C1 segment of cervical spinal cord (tissue), 14 donors: ENCODE measurements at regions not wholly inside any gene's neighbourhood (a gene's known extent, or its start where the extent isn't known, plus 50 kb on each side); places are given as distances from the start of the nearest gene placed in this dataset.
A peak's percentile ranks its signal among the peaks of the same experiment; 100 is the strongest.
"Not testable (repeated sequence)": the region's sequence is repeated elsewhere in the genome, so short reads cannot be mapped to it uniquely, and the experiment has no call there.

Experiments
- DNase-seq, 14 donors: peaks; one replicate each; lab custom pipeline; 2025; lab: John Stamatoyannopoulos, UW

GRCh38 chr2:175872721-175873120 lies 129.3 kb downstream of the LNPK start:
- no peak for DNase-seq

GRCh38 chr2:175872005-175872348 lies 130.1 kb downstream of the LNPK start:
- no peak for DNase-seq

DNA sequence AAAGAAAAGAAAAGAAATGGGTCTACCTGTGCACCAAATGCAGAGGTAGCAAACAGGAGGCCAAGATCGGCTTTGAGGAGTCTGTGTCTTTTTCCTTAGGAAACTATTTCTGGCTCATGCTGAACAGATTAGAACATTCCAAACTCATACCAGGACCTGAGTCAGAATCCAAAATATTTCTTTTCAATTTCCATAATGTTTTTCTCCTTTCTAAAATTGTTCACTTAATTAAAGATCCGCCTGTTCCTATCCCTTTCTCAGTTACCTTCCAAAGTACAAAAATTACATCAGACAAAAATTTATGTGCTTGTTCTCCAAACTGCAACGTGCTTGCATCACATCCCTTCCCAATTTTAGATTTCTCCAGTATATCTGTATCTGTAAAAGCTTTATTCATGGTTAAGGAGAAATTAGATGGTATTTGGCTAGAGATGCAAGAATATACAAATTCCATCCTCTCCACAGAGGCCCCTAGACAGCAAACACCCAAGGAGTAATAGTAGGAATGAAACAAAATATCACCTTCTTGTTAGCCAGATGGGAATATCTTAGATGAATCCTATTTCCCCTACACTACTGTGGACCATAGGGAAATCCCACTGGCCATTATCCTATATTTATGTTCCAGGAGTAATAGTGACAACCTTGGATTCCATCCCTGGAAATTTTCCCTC lies 130.6 kb downstream of the LNPK start:
- DNase-seq = no peak

GRCh38 chr2:175865716-175866115 lies 136.4 kb downstream of the LNPK start:
- DNase-seq = no peak

DNA sequence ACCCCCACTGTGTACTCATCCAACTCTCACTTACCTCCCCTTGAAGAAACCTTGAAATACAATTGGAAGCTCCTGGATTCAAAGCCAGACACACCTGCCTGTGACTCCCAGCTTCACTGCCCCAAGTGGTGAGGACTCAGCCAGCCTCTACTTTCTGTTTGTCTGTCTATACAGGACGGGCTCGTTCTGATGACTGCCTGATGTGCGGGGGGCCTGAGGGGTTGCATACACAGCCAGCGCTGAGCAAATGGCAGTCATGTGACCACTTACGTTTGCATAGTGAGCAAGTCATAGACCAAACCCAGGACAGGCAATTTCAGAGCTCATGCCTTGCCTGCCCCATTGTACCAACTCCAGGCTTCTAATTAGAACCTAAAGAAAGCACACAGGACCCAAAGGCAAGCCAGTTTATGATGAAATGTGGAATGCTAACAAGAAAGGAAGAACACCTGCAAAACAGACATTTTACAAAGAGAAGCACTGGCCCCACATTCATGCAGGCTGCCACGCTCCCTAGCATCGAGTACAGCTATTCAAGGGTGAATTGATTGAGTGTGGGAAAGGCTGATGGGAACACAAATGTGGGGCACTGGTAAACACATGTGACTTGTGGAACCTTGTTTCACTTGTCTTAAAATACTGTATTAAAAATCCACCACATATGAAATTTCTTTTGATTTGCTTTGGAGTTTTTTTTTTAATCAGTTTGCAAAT lies 137.8 kb downstream of the LNPK start:
- DNase-seq = no peak

GRCh38 chr2:175861958-175862357 lies 140.1 kb downstream of the LNPK start:
- peak in 5 of 14 donors; percentile 4 to 15 (median 5) for DNase-seq

DNA sequence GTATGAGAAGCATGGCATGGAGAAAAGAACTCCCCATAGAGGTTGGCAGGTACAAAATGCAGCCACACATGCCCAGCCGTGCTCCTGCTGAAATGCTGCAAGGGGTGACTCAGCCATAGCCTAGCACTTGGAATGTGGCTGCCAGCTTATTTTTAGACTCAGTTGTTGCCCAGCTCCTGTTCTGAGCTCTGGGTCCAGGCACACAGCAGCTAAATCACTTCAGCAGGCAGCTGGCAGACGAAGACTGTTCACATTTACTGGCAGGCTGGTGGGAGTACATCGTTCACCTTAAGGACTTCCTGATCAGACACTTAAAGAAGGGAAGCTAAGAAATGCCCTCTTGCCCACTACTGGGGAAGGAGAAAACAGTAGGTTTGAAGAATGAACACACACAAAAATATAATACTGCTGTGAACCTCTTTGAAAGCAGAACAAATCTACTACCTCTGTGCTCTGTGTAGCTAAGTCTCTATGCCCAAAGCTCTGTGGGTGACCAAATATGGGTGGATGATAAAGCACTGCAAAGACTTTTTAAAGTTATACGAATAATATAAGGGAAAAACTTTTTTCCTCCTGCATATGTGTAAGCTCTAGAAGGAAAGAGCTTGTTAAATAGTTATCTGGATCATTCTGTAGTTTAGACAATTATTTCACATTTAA lies 146.1 kb downstream of the LNPK start:
- peak in 8 of 14 donors; percentile 7 to 67 (median 21) for DNase-seq

GRCh38 chr2:175855236-175855635 lies 146.8 kb downstream of the LNPK start:
- no peak for DNase-seq

DNA sequence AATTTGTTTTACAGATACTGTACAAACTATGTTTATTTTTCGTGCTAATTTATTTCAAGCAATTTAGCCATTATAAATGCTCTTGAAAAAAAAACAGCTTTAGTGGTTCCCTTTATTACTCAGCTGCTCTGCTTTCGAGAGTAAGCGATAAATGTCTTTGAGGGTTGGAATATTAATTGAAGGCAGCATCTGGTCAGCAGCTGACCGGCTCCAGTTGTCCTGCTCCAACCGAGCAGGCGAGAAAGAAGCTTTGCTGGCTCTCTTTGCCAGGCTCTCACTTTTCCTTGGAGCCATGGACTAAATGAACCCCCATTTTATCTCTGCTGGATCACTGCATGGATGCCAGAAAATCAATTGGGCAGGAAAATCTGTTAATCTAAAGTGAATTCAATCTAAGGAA lies 147.4 kb downstream of the LNPK start:
- no peak for DNase-seq

- no peak for DNase-seq
Measured at GRCh38 chr2:175854129-175854528, 147.9 kb downstream of the LNPK start.

GRCh38 chr2:175853616-175853890 lies 148.5 kb downstream of the LNPK start:
- DNase-seq = no peak

DNA sequence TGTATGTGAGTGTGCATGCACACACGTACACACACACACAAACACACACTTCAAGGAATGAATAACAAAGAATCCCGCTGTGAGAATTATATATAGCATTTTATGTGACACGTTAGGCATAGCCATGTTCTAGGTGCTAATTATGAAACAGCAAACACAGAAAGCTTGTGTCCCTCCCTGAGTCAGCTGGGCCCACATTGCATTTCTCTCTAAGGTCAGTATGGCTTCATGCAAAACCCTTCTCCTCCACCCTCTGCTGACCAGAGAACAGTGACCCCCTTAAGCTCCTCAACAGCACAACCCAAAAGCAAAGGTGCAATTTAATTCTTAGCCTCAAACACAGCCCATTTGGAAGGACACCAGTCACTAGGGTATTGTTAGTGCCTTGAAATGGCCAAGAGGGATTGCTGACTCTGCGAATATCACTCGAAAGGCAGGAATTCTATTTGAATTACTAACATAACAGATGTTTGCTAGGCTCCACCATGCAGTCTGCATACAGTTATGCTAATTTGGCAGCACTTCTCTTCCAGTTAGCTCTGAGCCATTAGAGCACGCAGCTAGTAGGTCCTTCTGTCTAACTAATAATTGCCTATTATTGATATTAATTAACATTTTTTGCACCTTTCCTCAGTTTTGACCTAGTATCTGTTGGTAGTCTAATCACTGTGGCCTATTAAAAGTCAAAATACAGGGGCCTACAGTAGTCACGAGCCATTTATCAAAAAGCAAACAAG lies 149.0 kb downstream of the LNPK start:
- DNase-seq = no peak

DNA sequence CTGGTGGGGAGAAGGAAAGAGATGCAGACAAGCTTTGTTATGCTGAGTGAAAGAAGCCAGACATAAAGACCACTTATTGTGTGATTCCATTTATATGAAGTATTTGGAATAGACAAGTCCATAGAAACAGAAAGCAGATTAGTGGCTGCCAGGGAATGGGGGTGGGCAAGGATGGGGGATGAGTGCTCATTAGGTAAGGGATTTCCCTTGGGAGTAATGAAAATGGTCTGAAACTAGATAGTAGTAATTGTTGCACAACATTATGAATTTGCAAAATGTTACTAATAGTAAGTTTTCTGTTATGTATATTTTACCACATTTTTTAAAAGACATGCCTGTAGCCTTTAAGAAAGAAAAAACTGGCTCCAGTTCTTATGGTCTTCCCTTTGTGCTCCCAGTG lies 154.9 kb downstream of the LNPK start:
- no peak for DNase-seq

DNA sequence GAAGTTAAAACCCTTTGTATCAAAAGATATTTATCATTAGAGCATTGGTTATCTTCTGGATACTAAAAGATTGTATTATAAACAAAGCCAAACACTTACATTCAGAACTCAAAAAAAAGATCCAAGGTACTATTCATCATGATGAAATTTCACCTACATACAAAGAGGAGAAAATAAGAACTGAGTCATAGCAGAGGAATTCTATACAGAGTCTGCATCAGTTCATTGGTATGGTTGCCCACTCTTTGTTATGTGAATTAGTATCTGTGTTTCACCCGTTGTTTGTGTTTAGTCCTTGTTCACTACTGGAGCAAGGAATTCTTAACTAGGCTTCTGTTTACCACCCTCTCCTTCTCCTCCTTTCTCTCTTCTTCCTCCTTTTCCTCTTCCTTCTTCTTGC lies 157.9 kb downstream of the LNPK start:
- no peak for DNase-seq

GRCh38 chr2:175843625-175844024 lies 158.4 kb downstream of the LNPK start:
- DNase-seq = no peak

GRCh38 chr2:175842996-175843395 lies 159.1 kb downstream of the LNPK start:
- no peak for DNase-seq

- not testable (repeated sequence) for DNase-seq
Measured at GRCh38 chr2:175840765-175841164, 161.3 kb downstream of the LNPK start.

DNA sequence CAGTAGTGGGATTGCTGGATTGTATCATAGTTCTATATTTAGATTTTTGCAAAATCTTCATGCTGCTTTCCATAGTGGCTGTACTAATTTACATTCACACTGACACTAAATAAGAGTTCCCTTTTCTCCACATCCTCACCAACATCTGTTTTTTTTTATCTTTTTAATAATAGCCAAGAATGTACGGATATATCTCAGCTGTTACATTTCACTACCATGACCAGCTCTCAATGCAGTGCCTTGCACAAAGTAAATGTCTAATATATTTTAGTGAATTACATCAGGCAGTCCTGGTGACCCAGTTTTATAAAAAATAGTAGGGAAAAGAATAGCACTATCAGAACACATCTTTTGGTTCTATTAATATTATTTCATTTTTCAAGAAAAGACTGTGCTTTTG lies 161.8 kb downstream of the LNPK start:
- no peak for DNase-seq

DNA sequence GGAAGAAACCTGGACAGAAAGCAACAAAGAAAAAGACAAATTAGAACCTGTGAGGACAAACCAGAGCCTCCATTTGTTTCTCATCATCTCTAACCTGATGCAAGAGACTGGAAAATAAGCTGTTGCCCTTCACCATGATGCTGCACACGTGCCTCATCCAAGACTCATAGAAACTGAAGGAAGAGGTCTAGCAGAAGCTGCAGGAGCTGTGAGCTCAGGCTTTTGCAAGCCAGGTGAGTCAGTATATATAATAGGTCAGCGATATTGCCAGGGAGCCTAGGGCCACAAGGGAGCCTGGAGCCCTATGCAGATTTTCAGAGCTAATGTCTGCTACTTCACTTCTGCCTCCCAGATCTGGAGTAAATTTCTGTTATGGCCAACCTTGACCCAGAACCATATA lies 163.1 kb downstream of the LNPK start:
- DNase-seq = no peak

DNA sequence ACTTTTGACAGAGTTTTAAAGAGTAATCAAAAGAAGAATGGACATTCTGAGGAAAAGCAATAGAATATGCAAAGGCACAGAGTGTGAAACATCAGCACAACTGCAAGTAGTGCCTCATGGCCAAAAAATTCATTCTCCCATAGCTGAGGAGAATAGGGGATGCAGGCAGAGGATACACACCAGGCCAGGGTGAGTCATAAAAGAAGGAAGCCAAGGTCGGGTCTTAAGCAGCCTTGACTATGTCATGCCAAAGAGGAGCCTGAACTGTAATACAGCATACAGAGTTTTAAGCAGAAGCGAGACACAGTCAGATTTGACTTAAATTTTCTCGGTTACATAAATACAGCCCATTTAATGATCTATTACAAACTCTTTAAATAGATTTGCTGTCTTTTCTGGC lies 165.0 kb downstream of the LNPK start:
- DNase-seq = no peak

GRCh38 chr2:175836361-175836760 lies 165.7 kb downstream of the LNPK start:
- no peak for DNase-seq

GRCh38 chr2:175834477-175834876 lies 167.6 kb downstream of the LNPK start:
- DNase-seq = no peak

- DNase-seq = no peak
Measured at GRCh38 chr2:175832866-175833265, 169.2 kb downstream of the LNPK start.
